Glomerular visceral epithelial cell (primary cell): ENCODE measurements at regions not wholly inside any gene's neighbourhood (a gene's known extent, or its start where the extent isn't known, plus 50 kb on each side); places are given as distances from the start of the nearest gene placed in this dataset.
A peak's percentile ranks its signal among the peaks of the same experiment; 100 is the strongest.

Source experiments
- DNase-seq: peaks from one replicate; pipeline ENCODE4 v3.0.0-alpha.2; 2016; ENCODE audit errors: extremely low spot score

GRCh38 chr6:50102676-50103075 is 52.9 kb upstream of the DEFB112 start:
- DNase-seq: no peak

GRCh38 chr6:50110587-50110986 is 60.9 kb upstream of the DEFB112 start:
- DNase-seq: no peak

- no peak for DNase-seq
Measured at GRCh38 chr6:50112981-50113857, 63.5 kb upstream of the DEFB112 start.

GRCh38 chr6:50116390-50116789 is 66.7 kb upstream of the DEFB112 start:
- no peak for DNase-seq

- DNase-seq: no peak
Measured at GRCh38 chr6:50116797-50117542, 67.2 kb upstream of the DEFB112 start.

- DNase-seq: no peak
Measured at GRCh38 chr6:50120300-50120699, 70.6 kb upstream of the DEFB112 start.

- no peak for DNase-seq
Measured at GRCh38 chr6:50123688-50124087, 74.0 kb upstream of the DEFB112 start.

- no peak for DNase-seq
Measured at GRCh38 chr6:50124572-50124971, 74.8 kb upstream of the DEFB112 start.

- DNase-seq: peak; percentile 15
Measured at GRCh38 chr6:50128420-50129005, 78.8 kb upstream of the DEFB112 start.

- no peak for DNase-seq
Measured at GRCh38 chr6:50135968-50136367, 86.2 kb upstream of the DEFB112 start.

- DNase-seq: no peak
Measured at GRCh38 chr6:50141100-50141499, 91.4 kb upstream of the DEFB112 start.

- no peak for DNase-seq
Measured at GRCh38 chr6:50143011-50143719, 93.4 kb upstream of the DEFB112 start.

- no peak for DNase-seq
Measured at GRCh38 chr6:50145125-50145524, 95.4 kb upstream of the DEFB112 start.

- DNase-seq: no peak
Measured at GRCh38 chr6:50147371-50147770, 97.6 kb upstream of the DEFB112 start.

GRCh38 chr6:50180646-50181045 is 130.9 kb upstream of the DEFB112 start:
- no peak for DNase-seq

- DNase-seq: no peak
Measured at GRCh38 chr6:50185006-50185405, 135.3 kb upstream of the DEFB112 start.

- no peak for DNase-seq
Measured at GRCh38 chr6:50187351-50187921, 137.7 kb upstream of the DEFB112 start.

GRCh38 chr6:50198245-50198644 is 148.5 kb upstream of the DEFB112 start:
- DNase-seq: no peak

GRCh38 chr6:50202766-50203165 is 153.0 kb upstream of the DEFB112 start:
- DNase-seq: no peak

- DNase-seq: no peak
Measured at GRCh38 chr6:50211582-50211981, 161.9 kb upstream of the DEFB112 start.

GRCh38 chr6:50213146-50213545 is 163.4 kb upstream of the DEFB112 start:
- DNase-seq: no peak

- DNase-seq: no peak
Measured at GRCh38 chr6:50214937-50215336, 165.2 kb upstream of the DEFB112 start.
